Duodenal mucosa (tissue), 2 donors: ENCODE measurements at regions not wholly inside any gene's neighbourhood (a gene's known extent, or its start where the extent isn't known, plus 50 kb on each side); places are given as distances from the start of the nearest gene placed in this dataset.
"Not testable (repeated sequence)": the region's sequence is repeated elsewhere in the genome, so short reads cannot be mapped to it uniquely, and the experiment has no call there.

Source experiments
- H3K27ac ChIP-seq: one replicate; pipeline ENCODE4 v1.7.0; 2013; ENCODE audit warnings: low read depth, low read length
- H3K27me3 ChIP-seq, 2 donors: one replicate each; pipeline ENCODE4 v1.7.0; 2013; ENCODE audit warnings: low read length in 2 of 2, control low read depth in 1 of 2; ENCODE audit not compliant: insufficient read depth in 2 of 2, control insufficient read depth in 1 of 2
- H3K36me3 ChIP-seq, 2 donors: one replicate each; pipeline ENCODE4 v1.7.0; 2013; ENCODE audit warnings: low read length in 2 of 2, control low read depth in 1 of 2; ENCODE audit not compliant: insufficient read depth in 2 of 2, control insufficient read depth in 1 of 2
- H3K4me1 ChIP-seq, 2 donors: one replicate each; pipeline ENCODE4 v1.7.0; 2013; ENCODE audit warnings: low read length in 2 of 2, control low read depth in 1 of 2; ENCODE audit not compliant: insufficient read depth in 2 of 2, control insufficient read depth in 1 of 2
- H3K4me3 ChIP-seq, 2 donors: one replicate each; pipeline ENCODE4 v1.7.0; 2013; ENCODE audit warnings: low read length in 2 of 2, low read depth in 1 of 2
- H3K9ac ChIP-seq, 2 donors: one replicate each; pipeline ENCODE4 v1.7.0; 2013; ENCODE audit warnings: low read length in 2 of 2, low read depth in 1 of 2
- H3K9me3 ChIP-seq, 2 donors: one replicate each; pipeline ENCODE4 v1.7.0; 2013; ENCODE audit warnings: low read length in 2 of 2, control low read depth in 1 of 2; ENCODE audit not compliant: control insufficient read depth in 1 of 2

- Histone ChIP-seq H3K9ac (no peak overlapping the region), H3K4me3 (no peak overlapping the region), H3K36me3 (no peaks in the 10 kb centered on the region), H3K27ac (no peak overlapping the region), H3K9me3 (no peaks in the 10 kb centered on the region), H3K27me3 (no peaks in the 10 kb centered on the region), H3K4me1 (peaks cover 0 to 6% of the 10 kb centered on the region in 2 donors)
Observed at GRCh38 chr6:47180633-47181032, 129.1 kb downstream of the TNFRSF21 start.

- Histone ChIP-seq H3K36me3 (no peaks in the 10 kb centered on the region), H3K27me3 (no peaks in the 10 kb centered on the region), H3K27ac (no peak overlapping the region), H3K9me3 (no peaks in the 10 kb centered on the region), H3K9ac (no peak overlapping the region), H3K4me3 (no peak overlapping the region), H3K4me1 (peaks cover 0 to 6% of the 10 kb centered on the region in 2 donors)
Observed at GRCh38 chr6:47179286-47179685, 130.4 kb downstream of the TNFRSF21 start.

- H3K4me1 ChIP-seq = no peaks in the 10 kb centered on the region
- no peaks in the 10 kb centered on the region for H3K36me3 ChIP-seq
- H3K27me3 ChIP-seq = no peaks in the 10 kb centered on the region
- H3K9ac ChIP-seq = no peak overlapping the region
- H3K4me3 ChIP-seq = no peak overlapping the region
- no peak overlapping the region for H3K27ac ChIP-seq
- H3K9me3 ChIP-seq = no peaks in the 10 kb centered on the region
Observed at GRCh38 chr6:47175656-47176055, 133.5 kb upstream of the ADGRF1 start.

DNA sequence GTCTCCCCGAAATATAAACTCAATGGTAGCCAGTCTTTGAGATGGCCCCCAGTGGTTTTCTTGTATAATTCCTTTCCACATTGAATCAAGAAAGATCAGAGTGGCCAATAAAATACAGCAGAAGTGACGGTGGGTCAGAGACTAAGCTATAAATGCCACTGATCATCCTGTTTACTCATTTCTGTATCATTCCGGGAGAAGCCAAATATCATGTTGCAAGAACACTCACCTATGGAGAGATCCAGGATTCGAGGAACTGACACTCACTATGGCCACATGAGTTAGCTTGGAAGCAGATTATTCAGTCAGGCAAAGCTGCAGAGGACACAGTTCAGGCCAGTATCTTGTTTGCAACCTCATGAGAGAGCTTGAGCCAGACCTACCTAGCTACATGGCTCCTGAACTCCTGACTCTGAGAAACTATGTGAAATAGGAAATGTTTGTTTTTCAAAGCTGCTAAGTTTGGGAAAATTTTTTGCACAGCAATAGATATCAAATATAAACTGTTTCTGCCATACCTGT, 132.4 kb upstream of the ADGRF1 start:
- Histone ChIP-seq H3K4me1 (peaks cover 0 to 5% of the 10 kb centered on the region in 2 donors), H3K36me3 (no peaks in the 10 kb centered on the region), H3K27ac (no peak overlapping the region), H3K9me3 (no peaks in the 10 kb centered on the region), H3K27me3 (no peaks in the 10 kb centered on the region), H3K9ac (no peak overlapping the region), H3K4me3 (no peak overlapping the region)

- H3K9me3 ChIP-seq, H3K4me1 ChIP-seq: not testable (repeated sequence)
Observed at GRCh38 chr6:47174063-47174462, 131.9 kb upstream of the ADGRF1 start.

DNA sequence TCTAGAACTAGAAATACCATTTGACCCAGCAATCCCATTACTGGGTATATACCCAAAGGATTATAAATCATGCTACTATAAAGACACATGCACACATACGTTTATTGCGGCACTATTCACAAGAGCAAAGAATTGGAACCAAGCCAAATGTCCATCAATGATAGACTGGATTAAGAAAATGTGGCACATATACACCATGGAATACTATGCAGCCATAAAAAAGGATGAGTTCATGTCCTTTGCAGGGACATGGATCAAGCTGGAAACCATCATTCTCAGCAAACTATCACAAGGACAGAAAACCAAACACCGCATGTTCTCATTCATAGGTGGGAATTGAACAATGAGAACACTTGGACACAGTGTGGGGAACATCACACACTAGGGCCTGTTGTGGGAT, 131.0 kb upstream of the ADGRF1 start:
- H3K36me3 ChIP-seq, H3K27me3 ChIP-seq, H3K27ac ChIP-seq, H3K4me3 ChIP-seq, H3K9me3 ChIP-seq, H3K4me1 ChIP-seq, H3K9ac ChIP-seq: not testable (repeated sequence)

More at GRCh38 chr6:47174063-47174462, 131.9 kb upstream of the ADGRF1 start:
- not testable (repeated sequence) for H3K9ac ChIP-seq, H3K4me3 ChIP-seq, H3K27ac ChIP-seq, H3K36me3 ChIP-seq, H3K27me3 ChIP-seq

DNA sequence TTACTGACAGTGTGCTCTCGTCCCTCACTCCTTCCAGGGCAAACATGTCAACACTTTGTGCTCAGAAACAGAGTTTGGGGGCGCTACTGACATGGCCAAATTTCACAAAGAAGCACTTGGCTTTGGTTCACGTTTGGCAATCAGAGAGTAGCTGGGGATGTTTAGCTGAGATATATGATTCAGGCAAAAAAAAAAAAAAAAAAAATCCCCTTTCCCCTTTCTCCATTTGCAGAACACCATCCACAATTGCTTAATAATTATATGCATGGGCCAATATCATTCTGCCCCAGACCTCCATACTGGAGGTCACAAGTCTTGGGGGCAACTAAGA, 128.4 kb upstream of the ADGRF1 start:
- H3K36me3 ChIP-seq = no peaks in the 10 kb centered on the region
- H3K4me3 ChIP-seq = no peak overlapping the region
- no peaks in the 10 kb centered on the region for H3K27me3 ChIP-seq
- no peak overlapping the region for H3K27ac ChIP-seq
- H3K9me3 ChIP-seq = no peaks in the 10 kb centered on the region
- no peak overlapping the region for H3K9ac ChIP-seq
- H3K4me1 ChIP-seq = peaks cover 0 to 5% of the 10 kb centered on the region in 2 donors

DNA sequence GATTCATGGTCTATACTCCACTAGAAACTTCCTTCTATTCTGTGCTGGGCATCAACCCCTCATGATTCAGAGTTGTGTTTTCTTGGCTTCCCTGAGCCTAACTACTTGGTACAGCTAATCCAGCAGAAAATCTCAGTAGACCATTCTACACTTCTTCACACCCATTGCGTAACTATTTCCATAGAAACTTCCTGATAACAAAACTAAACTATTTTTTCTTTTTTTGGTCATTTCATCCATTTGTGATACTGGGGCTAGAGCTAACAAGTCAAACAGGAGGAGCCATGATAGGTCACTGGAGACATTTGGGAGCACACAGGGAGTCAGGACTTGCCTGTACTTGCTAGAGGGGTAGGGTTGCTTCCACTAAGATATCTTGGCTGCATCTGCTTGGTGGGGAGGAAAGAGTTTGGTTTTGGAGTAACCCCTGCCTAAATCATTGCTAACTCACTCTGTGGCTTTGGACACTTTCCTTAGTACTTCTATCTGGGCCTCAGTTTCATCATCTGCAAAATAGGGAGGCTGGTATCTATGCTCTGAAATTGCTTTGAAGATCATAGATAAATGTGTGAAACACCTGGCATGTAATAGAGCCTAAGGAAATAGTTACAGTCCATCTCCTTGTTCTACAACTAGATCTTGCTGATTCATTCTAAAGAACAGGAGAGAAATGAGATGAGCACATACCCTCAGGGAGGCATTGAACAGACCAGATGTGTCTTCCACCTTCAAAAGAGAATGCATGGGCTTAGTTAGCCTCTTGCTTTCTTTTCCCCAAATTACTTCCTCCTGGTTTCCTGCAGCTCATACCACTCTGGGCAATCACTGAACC, 127.9 kb upstream of the ADGRF1 start:
- Histone ChIP-seq H3K4me3 (no peak overlapping the region), H3K4me1 (peaks cover 0 to 5% of the 10 kb centered on the region in 2 donors), H3K27ac (no peak overlapping the region), H3K9me3 (no peaks in the 10 kb centered on the region), H3K27me3 (no peaks in the 10 kb centered on the region), H3K9ac (no peak overlapping the region), H3K36me3 (no peaks in the 10 kb centered on the region)

DNA sequence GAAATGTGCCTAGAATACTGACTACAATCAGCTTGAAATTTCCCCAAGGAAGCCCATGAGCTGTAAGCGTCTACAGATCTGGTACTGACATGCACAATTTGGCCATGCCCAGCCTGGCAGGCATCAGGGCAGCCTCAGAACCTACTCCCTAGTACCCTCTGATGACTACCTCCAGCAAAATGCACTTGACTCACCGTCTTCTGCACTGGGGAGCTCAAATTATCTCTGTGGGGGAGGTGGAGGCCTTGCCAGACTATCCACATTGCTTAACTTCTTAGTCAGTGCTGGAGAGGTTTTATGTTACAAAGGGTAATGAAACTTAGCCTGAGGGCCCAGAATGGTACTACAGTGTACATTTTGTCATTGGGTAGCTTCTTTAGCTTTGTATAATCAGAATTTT, 126.0 kb upstream of the ADGRF1 start:
- H3K9me3 ChIP-seq = no peaks in the 10 kb centered on the region
- H3K27me3 ChIP-seq = no peaks in the 10 kb centered on the region
- H3K4me1 ChIP-seq = peaks cover 0 to 5% of the 10 kb centered on the region in 2 donors
- no peak overlapping the region for H3K9ac ChIP-seq
- H3K27ac ChIP-seq = no peak overlapping the region
- H3K4me3 ChIP-seq = no peak overlapping the region
- H3K36me3 ChIP-seq = no peaks in the 10 kb centered on the region

- Histone ChIP-seq H3K9ac (no peak overlapping the region), H3K27me3 (no peaks in the 10 kb centered on the region), H3K4me3 (no peak overlapping the region), H3K36me3 (no peaks in the 10 kb centered on the region), H3K27ac (no peak overlapping the region), H3K4me1 (peaks cover 0 to 7% of the 10 kb centered on the region in 2 donors), H3K9me3 (no peaks in the 10 kb centered on the region)
Observed at GRCh38 chr6:47165918-47166317, 123.8 kb upstream of the ADGRF1 start.
